Loucy (cell line): ENCODE measurements at regions not wholly inside any gene's neighbourhood (a gene's known extent, or its start where the extent isn't known, plus 50 kb on each side); places are given as distances from the start of the nearest gene placed in this dataset.

Experiments
- CTCF ChIP-seq: fragments of 200-600 bp; sonication (generic); conservative IDR thresholded peaks from 2 replicates; pipeline ENCODE4 v1.5.1; 2014; ENCODE audit warnings: mild to moderate bottlenecking, antibody characterized with exemption, low read length
- EZH2phosphoT487 ChIP-seq: fragments of 200-600 bp; IDR thresholded peaks from 2 replicates; pipeline ENCODE4 v1.6.1; 2018; ENCODE audit warnings: antibody characterized with exemption, mild to moderate bottlenecking, moderate library complexity, borderline replicate concordance

DNA sequence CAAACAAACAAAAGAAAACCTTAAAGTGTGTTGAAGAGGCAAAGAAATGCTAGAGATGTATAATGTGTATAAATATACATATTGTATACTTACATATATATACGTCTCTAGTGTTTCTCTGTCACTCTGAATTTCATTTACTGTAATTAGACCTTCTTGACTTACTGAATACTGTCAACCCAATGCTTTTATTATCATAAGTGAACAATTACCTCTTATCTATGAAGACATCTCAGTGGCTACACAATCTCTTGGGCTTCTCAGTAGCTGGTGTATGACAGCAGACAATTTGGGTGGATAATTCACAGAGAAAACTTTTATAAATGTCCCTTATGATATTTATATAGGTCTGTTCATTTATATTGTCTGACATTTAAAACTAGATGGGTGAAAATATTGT is 664.1 kb upstream of the ANO3 start:
- TF ChIP-seq CTCF (no peak), EZH2phosphoT487 (no peak)
